COLO829 (cell line): ENCODE measurements at regions not wholly inside any gene's neighbourhood (a gene's known extent, or its start where the extent isn't known, plus 50 kb on each side); places are given as distances from the start of the nearest gene placed in this dataset.
"Not testable (repeated sequence)": the region's sequence is repeated elsewhere in the genome, so short reads cannot be mapped to it uniquely, and the experiment has no call there.

Experiments
- DNase-seq: peaks from one replicate; pipeline ENCODE4 v3.0.0; 2012; ENCODE audit warnings: low spot score

DNA sequence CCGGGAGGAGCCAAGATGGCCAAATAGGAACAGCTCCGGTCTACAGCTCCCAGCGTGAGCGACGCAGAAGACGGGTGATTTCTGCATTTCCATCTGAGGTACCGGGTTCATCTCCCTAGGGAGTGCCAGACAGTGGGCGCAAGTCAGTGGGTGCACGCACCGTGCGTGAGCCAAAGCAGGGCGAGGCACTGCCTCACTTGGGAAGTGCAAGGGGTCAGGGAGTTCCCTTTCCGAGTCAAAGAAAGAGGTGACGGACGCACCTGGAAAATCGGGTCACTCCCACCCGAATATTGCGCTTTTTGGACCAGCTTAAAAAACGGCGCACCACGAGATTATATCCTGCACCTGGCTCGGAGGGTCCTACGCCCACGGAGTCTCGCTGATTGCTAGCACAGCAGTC is 400.8 kb upstream of the KLHL29 start:
- not testable (repeated sequence) for DNase-seq

DNA sequence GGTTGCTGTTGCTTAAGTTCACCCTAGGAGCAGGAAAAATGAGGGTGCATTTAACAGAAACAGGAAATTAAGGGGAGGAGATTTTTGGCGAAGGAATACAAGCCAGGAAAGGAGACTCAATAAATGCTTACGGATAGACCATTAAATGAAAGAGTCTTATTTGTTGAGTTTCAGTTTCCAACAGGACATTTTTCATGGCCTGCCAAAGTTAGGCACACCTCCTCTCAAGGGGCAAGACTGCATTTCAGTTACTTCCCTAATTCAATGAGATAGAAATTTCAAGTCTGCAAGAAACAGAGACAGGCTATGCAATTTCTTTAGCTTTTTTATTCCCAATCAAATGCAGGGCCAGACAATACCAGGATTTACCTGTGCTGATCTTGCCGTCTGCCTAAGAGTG is 394.7 kb upstream of the KLHL29 start:
- DNase-seq: no peak

DNA sequence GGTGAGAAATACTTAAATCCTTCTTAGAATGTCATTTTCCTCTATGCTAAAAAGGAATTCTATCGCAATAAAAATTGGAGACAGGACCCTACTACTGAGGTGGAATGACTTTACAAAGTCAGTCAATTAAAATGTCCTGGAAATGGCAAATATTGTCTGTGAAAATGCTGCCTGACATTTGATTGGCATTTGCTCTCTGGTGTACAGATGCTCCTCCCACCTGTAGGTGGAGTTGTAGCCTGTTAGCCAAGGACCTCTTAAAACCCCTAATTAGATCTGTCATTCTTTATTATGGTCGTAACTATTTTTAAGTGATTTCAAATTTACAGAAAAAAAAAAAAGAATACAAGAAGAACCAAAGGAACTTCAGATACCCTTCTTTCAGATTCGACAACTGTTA is 393.1 kb upstream of the KLHL29 start:
- no peak for DNase-seq

DNA sequence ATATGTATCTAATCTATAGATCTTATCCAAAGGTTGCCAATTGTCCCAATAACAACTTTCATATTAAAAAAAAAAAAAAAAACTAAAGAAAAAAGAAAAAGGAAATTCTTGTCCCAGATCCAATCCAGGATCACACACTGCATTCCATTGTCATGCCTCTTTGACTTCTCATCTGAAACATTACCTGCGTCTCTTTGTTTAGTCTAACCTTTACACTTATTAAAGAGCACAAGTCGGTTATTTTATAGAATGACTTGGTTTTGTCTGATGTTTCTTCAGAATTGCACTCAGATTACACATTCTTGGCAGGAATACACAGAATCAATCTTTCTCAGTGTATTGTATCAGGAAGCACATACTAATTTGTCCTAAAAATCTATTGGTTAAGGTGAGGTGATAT is 392.5 kb upstream of the KLHL29 start:
- DNase-seq: no peak

DNA sequence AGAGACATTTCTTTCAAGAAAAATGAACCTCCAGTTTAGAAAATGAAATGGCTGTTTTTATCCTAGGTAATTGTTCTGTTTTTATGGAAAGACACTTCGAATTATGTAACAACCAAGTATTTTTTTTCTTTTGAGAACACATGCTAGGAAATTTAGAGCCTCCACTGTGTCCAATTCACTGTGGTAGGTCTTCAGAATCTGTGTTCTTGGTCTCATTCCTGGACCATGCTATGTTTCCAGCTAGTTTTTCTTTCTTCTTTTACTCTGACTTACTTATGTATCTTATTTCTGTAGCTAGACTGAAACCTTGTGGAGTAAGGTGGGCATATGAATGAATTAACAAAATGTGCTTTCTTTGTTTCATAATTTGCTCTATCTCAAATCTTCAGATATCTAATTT is 391.7 kb upstream of the KLHL29 start:
- no peak for DNase-seq

DNA sequence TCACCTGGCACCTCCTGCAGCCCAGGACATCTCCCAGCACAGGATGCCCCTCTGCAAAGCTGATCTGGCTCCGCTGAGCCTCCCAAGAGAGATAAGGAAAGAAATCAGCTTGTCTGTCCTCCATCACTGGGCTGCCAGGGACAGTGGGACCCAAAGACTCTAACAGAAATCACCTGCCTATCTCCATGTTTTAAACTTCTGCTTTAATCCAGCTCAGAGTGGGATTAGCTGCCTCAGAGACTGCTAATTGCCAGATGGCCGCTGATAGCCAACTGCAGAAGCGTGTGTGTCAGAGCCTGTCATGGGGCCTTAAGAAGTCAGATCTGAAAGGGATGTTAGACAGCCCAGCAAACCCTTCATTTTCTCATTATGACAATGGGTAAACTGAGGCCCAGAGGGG is 389.4 kb upstream of the KLHL29 start:
- no peak for DNase-seq

DNA sequence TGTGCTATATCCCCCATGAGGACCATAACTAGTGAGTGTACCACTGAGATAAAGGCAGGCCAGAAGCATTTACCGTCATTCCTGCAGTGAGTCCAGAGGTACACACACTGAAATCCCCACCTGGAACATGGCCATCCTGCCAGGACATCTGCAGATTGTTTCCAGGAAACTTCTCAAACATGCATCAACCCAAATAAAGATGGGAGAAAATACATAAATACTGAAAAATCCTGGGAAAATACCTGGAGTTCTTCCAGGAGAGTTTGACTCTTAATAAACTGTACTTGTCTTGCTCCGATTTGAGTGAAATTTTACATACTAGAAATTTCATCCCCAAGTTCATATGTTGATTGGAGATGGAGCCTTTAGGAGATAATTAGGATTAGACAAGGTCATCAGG is 388.1 kb upstream of the KLHL29 start:
- DNase-seq: no peak

DNA sequence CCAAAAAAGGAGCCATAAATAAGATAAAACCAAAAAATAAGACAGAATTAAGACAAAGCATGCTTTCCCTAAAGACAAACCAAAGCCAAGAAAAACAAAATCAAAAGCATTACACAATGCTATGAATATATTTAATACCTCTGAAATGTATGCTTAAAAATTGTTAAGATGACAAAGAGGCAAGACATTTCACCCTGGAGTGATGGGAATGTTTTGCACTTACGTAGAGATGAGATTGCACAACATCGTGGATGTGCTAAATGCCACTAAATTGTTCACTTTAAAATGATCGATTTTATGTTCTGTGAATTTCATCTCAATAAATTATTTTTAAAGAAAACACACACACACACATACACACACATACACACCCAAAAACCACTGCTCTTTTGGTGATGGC is 386.6 kb upstream of the KLHL29 start:
- DNase-seq: no peak

DNA sequence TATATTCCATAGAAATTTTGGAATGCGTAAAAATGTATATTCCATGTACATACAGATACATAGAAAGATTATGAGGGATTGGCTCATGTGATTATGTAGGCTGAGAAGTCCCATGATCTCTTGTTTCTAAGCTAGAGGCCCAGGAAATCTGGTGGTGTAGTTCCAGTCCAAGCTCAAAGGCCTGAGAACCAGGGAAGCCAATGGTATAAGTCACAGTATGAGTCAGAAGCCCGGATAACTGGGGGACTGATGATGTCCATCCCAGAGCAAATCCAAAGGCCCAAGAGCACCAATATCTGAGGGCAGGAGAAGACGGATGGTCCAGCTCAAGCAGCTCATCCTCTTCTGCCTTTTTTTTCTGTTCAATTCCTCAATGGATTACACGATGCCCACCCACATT is 385.0 kb upstream of the KLHL29 start:
- no peak for DNase-seq

DNA sequence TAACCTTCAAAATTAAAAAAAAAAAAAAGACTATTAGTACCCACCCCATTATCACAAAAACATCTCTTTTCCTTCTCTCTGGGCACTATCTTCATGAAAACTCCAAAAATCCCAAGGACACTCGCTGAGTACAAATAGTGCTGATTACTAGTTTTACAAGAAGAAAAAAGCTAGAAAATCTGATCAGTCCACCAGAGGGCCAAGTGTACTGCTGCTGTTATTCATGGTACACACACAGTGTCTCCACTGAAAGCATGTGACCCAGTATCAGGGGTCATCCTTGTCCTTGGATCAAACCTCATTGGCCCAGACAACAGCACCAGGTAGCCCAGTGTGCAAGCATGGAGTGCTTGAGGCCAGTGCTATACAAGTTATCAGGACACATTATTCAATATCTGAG is 382.7 kb upstream of the KLHL29 start:
- DNase-seq: no peak

DNA sequence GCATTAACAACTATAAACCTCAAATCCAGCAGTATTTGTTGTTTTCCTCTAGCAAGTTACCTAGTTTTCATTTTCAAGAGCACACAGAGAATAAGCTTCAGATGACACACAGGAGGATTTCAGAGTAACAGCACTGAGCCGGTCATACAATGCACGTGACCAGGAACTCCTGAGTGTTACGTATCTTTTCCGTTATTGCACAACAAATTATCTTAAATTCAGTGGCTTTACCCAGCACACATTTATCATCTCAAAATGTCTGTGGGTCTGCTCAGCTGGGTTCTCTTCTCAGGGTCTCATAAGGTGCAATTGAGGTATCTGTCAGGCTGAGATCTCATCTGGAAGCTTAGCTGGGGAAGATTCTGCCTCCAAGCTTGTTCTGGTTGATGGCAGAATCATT is 379.5 kb upstream of the KLHL29 start:
- DNase-seq: no peak

DNA sequence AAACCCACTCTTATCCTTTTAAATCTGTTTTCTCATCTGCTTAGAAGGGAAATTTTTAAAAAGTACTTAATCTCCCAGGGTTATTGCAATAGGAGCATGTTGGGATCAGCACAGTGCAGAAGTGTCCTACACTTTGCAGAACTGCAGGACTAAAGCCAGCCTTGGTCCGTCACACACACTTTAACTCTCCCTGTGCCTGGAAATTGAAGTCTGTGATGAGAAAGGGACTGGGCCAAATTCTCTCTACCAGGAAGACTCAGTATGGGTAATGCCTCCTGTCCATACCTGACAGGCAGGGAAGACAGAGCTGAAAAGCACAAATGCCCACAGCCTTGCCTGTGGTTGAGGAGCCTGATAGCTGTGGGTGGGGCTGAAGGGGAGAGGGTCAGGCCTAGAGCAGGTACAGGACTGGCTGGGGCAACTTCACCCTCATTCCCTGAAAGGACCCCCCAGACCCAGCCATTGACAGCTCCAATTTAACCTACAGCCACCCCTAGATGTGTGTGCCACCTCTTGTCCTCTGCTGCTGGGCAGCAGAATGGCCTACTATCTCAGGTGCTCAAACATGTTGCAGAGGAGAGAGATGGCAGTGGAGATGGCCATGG is 377.2 kb upstream of the KLHL29 start:
- no peak for DNase-seq

DNA sequence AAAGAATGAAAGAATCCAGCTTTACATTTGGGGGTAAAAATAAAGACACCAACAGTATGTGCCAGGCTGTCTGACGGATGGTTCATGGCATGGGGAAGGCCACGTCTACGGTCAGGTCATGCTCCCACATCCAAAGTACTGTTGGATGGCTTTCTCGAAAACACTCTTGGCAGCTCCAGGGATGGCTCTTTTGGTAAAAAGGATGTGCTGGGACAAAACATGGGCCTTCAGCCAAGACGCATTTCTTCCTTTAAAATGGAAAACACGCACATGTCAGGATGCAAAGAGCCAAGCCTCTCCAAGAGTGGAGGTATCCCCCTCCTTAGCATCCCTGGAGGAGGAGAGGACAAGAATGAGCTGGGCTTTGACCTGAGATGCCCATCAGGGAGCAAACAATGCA is 376.5 kb upstream of the KLHL29 start:
- DNase-seq: no peak

DNA sequence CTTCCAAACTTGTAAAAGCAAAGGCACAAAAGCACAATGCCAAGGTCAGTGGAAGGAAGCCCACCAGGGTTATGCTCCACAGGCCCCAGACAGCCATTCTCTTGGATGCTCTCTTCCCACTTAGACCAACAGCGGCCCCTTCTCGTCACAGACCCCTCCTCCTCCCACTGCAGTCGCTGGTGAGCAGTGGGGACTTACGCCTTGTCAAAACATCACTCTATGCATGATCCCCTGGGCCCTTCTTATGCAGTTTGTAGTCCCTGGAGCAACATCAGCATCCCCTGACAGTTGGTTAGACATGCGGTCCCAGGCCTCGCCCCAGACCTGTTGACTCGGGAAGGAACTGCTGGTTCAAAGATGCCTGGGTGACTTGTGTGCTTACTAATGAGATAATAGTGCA is 376.0 kb upstream of the KLHL29 start:
- DNase-seq: no peak

DNA sequence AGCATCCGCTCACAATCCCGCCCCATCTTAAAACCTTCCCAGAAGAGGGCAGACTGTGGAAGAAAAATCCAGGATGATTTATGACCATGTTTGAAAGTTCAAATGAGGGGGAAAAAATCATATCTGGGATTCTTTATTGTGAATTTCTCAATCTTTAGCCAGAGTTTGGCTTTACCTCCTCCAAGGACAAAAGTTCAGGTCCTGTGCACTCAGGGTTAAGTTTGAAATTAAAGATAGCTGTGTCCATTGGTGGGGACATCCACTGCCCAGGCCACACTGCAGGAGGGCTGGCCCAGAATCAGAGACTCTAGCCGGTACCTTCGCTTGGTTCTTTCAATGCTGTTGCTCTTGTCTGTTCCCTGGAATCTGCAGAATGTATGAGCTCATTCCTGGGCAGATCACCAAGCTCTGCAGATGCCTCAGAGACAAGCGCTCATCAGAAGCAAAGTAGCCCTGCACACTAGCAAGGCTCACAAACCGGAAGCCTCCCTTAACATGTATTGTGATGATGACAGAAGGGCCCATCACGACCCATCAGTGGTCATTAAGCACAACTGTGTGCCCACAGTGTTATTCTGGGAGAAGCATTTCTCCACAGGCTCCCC is 375.3 kb upstream of the KLHL29 start:
- no peak for DNase-seq

DNA sequence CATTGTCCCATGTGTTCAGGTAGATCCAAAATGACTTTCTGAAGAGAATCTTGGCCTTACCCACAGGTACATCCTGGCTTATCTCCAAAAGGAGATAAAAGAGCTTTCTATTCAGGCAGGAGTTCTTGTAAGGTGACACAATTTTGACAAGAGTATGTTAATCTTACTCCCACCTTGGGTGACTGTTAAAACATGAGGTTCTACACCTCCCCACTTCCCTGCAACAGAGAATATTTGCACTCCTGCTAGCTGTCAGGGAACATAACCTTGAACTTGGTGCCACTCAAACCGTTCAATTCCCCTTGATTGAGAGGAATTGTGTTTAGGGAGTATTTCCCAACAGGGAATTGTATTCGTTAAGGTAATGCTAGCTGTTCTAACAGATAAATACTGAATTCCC is 372.5 kb upstream of the KLHL29 start:
- DNase-seq: no peak

DNA sequence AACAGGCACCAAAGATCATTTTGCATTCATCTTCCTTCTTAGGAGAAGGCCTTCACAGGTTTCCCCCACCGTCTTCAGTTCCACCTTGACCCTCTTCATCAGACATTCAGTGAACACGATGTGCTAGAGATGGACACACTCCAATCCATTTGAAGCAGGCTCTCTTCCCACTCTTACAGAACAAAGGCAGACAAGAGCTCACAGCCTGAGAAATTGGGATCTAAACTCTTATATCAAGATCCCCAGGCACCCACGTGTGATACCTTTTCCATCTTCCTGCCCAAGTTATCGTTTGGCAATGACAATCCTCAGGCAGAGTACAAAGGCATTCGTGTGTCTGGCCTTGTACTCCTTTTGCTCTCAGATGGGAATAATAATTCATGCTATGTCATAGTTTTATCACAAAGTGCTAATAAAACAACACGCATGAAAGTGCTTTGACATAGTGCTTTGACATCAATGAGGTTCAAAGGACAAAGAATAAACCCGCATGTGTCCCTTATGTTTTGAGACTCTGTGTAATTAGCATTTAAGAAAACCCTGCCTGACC is 369.3 kb upstream of the KLHL29 start:
- DNase-seq: no peak

DNA sequence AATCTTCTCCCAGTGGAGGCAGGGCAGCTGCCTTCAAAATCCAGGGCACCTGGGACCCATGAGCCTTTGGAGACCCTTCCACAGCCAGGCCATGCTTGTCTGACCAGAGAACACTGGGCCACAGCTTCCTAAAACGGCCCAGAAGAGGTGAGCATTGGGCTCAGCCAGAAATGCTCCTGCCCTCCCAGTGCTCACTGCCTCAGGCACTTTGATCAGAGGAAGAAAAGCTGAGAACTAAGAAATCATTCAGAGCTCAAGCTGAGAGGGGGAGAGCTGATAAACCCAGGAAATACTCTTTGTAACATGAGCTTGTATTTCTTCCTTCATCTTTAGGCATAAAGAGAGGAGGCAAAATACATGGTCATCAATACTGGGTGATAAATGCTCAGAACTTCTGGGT is 365.5 kb upstream of the KLHL29 start:
- DNase-seq: peak; percentile 28

DNA sequence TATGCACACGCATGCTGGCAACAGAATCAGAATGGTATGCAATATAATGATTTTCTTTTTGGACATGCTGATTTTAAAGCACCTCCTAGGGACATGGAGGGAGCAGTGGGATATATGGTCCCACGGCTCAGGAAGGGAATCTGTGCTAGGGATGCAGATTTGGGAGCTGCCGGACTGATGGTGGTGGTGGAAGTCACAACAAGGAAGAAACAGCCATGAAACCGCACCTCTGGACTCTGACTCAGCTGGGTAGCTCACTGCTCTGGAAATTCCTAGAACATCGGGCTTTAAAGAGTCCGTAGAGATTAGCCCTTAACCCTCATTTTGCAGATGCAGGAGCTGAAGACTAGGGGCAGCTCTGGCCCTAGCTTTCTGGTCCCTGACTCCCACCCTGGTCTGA is 364.3 kb upstream of the KLHL29 start:
- DNase-seq: no peak

DNA sequence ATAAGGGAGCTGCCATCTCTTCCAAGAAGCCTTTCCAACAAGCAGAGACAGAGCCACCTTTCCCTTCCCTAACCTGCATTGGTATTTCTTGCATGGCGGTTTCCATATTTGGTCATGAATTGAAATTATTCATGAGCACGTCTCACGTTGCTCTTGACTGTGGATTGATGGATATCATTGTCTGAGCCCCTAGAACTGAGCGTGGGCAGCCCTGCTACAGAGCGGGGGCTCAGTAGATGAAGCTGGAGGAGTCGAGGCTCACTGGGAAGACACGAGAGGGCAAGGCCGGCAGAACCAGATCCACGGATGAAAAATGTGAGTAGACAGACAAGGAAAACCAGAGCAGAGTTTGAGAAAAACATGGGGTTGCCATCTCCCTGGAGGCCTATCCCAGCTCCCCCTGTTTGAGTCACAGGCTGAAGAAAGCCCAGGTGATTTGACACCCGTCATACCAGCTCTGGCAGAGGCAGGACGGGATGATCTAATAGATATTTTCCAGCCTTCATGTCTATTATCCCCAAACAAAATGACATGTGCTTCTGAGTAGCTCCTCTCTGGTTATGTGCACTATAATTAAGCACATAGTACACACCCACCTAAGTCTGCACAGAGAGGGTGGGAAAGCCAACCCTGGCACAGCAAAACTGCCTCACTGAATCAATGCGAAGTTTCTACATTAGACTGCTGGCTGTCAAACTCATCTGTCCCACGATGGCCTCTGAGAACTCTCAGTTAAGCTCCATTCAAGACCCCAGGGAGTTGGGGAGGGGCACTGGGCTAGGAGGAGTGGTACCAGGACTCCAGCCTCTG is 363.5 kb upstream of the KLHL29 start:
- no peak for DNase-seq

DNA sequence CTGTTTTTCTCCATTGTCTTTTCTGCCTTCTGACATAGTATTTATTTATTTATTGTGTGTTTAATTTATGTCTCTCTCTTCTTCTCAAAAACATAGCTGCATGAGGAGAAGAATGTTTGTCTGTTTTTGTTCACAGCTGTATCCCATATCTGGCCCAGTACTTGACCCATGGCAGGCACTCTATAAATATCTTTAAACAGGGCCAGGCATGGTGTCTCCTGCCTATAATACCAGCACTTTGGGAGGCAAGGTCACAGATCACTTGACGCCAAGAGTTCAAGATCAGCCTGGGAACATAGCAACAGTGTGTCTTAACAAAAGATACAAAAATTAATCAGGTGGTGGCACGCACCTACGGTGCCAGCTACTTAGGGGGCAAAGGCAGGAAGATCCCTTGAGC is 361.3 kb upstream of the KLHL29 start:
- DNase-seq: no peak

DNA sequence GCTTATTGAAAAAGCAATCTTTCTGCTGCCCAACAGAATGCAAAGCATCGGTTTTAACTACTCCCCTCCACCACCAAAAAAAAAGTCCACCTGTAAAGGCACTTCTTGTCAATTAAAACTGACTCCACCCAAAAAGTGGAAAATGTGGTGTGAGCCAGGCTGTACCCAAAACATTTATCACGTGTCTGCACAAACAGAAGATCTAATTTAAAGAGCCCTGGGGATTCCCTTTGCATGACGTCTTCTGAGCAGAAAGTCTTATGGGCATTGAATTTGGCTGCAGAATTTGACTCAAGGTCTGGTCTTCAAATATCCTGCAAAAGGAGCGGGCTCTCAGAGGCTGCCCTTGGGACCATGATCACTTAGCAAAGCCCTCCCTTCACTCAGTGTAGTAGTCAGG is 358.3 kb upstream of the KLHL29 start:
- DNase-seq: no peak

DNA sequence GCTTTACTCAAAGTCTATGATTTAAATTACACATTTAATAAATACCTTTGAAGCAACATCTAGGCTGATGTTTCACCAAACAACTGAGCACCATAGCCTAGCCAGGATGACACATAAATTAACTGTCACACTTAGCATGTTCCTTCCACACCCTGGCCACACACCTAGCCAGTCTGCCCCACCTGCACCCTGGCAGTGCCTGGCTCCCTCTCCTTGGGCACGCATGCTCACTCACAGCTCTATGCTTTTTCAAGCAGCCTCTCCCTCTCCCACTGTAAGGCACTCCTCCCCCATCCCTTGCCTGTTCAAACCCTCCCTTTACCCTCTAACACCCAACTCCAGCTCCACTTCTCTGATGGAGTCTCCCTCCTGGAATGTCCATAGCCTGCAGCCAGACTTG is 357.6 kb upstream of the KLHL29 start:
- no peak for DNase-seq
